Type B pancreatic cell (in vitro differentiated cells): ENCODE measurements at regions not wholly inside any gene's neighbourhood (a gene's known extent, or its start where the extent isn't known, plus 50 kb on each side); places are given as distances from the start of the nearest gene placed in this dataset.

Source experiments
- DNase-seq: peaks from one replicate; pipeline ENCODE4 v3.0.0; 2021; ENCODE audit warnings: mixed read lengths; ENCODE audit not compliant: unreplicated experiment; ENCODE audit errors: extremely low spot score
- H3K27ac Mint-ChIP-seq: 2 replicates; pipeline ENCODE4 v1.8.0; 2021; ENCODE audit warnings: mild to moderate bottlenecking, mixed read lengths
- H3K27me3 Mint-ChIP-seq: 2 replicates; pipeline ENCODE4 v1.8.0; 2021; ENCODE audit warnings: mixed read lengths
- H3K36me3 Mint-ChIP-seq: 2 replicates; pipeline ENCODE4 v1.8.0; 2021; ENCODE audit warnings: mixed read lengths
- H3K4me1 Mint-ChIP-seq: one replicate; pipeline ENCODE4 v1.8.0; 2021; ENCODE audit warnings: mixed read lengths; ENCODE audit not compliant: unreplicated experiment
- H3K4me3 Mint-ChIP-seq: 2 replicates; pipeline ENCODE4 v1.8.0; 2021; ENCODE audit warnings: mild to moderate bottlenecking, mixed read lengths
- H3K9me3 Mint-ChIP-seq: 2 replicates; pipeline ENCODE4 v1.8.0; 2021; ENCODE audit warnings: mixed read lengths
- TF ChIP-seq, protein P1 (sequence below): fragments of 200-600 bp; sonication (generic); conservative IDR thresholded peaks from 2 replicates; pipeline ENCODE4 v1.5.0; 2021; ENCODE audit warnings: antibody characterized with exemption, mild to moderate bottlenecking

GRCh38 chr2:55973673-55974072 lies 50.1 kb upstream of the EFEMP1 start:
- Mint-ChIP-seq H3K27me3 (peaks cover 8% of the 10 kb centered on the region), H3K36me3 (no peaks in the 10 kb centered on the region), H3K27ac (no peak overlapping the region), H3K4me3 (no peak overlapping the region), H3K4me1 (peaks cover 4% of the 10 kb centered on the region), H3K9me3 (no peaks in the 10 kb centered on the region)
- DNase-seq: no peak
- TF ChIP-seq, protein P1, sequence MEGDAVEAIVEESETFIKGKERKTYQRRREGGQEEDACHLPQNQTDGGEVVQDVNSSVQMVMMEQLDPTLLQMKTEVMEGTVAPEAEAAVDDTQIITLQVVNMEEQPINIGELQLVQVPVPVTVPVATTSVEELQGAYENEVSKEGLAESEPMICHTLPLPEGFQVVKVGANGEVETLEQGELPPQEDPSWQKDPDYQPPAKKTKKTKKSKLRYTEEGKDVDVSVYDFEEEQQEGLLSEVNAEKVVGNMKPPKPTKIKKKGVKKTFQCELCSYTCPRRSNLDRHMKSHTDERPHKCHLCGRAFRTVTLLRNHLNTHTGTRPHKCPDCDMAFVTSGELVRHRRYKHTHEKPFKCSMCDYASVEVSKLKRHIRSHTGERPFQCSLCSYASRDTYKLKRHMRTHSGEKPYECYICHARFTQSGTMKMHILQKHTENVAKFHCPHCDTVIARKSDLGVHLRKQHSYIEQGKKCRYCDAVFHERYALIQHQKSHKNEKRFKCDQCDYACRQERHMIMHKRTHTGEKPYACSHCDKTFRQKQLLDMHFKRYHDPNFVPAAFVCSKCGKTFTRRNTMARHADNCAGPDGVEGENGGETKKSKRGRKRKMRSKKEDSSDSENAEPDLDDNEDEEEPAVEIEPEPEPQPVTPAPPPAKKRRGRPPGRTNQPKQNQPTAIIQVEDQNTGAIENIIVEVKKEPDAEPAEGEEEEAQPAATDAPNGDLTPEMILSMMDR: no peak

DNA sequence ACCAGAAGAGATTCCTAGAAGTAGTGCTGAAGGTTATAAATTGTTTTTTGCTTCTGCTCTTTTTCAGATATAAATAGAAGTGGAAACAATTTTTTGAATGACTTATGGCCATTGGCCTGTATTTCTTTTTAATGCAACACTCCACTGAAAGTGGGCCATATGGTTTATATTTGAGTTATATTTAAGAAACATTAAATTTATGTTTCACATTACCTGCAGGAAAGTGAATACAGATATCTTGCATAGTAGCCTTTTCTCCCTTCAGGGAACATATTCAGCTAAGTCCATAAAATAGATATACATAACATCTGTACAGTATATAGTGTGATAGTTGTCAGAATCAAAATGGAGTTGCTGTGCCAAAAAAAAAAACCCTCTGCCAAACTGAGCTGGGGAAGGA lies 53.1 kb upstream of the EFEMP1 start:
- H3K4me1 Mint-ChIP-seq: no peaks in the 10 kb centered on the region
- no peak for DNase-seq
- no peak overlapping the region for H3K27ac Mint-ChIP-seq

DNA sequence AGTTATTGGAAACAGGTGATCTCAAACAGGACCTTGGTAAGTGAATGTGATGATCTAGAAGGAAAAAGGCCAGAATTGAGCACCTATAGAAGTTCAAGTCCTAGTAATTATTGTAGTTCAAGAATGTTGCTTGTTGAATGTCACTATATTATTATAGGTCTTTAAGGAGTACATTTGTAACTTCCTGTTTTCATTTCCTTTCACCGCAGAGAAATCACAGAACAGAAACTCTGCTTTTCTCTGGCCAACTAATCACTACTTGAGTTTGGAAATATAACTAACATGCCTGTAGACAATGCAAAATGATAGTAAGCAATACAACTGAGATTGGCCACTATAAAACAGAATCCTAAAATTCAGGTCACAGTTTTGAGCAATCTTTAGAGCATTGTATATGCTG lies 61.8 kb upstream of the EFEMP1 start:
- H3K4me3 Mint-ChIP-seq: no peak overlapping the region
- H3K27ac Mint-ChIP-seq: no peak overlapping the region
- no peaks in the 10 kb centered on the region for H3K36me3 Mint-ChIP-seq
- no peak for DNase-seq
- no peaks in the 10 kb centered on the region for H3K9me3 Mint-ChIP-seq
- TF ChIP-seq, protein P1: no peak
- H3K4me1 Mint-ChIP-seq: no peaks in the 10 kb centered on the region
- H3K27me3 Mint-ChIP-seq: peaks cover 22% of the 10 kb centered on the region

More for the DNA sequence above, 53.1 kb upstream of the EFEMP1 start:
- peaks cover 5% of the 10 kb centered on the region for H3K27me3 Mint-ChIP-seq
- H3K4me3 Mint-ChIP-seq: no peak overlapping the region
- no peaks in the 10 kb centered on the region for H3K9me3 Mint-ChIP-seq
- TF ChIP-seq, protein P1: no peak
- H3K36me3 Mint-ChIP-seq: no peaks in the 10 kb centered on the region

- Mint-ChIP-seq H3K27ac (no peak overlapping the region), H3K27me3 (peaks cover 27% of the 10 kb centered on the region), H3K4me1 (no peaks in the 10 kb centered on the region), H3K4me3 (no peak overlapping the region), H3K36me3 (no peaks in the 10 kb centered on the region), H3K9me3 (no peaks in the 10 kb centered on the region)
- TF ChIP-seq, protein P1: no peak
- no peak for DNase-seq
Observed at GRCh38 chr2:55986001-55986400, 62.4 kb upstream of the EFEMP1 start.

DNA sequence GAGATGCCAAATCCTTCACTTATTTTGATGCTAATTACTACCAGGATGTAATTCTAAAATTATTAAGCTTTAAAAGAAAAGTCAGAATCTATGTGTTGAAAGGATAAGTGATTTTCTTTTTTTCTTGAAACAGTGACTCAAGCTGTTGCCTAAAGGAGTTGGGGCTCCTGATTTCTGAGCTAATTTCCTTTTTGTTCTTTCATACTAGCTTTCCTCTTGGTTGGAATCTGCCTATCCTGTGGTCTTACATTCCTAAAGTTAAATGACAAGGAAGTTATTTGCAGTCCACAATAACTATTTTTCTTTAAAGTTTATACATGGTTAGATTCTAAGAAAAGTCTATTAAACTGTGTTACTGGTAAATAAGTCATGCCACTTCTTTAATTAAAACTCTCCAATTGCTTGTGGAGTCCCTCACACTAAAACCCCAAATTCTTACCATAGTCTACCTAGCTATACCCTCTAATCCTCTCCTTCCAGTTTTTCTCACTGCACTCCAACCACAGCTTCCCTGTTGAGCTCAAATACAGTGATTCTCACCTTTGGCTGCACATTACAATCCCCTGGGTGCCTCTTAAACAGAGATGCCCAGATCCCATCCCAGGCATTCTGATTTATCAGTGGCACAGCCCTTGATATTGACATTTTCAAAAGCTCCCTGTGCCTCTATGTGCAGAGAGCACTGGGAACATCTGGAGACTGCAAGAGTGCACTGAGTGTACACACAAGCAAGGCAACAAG lies 63.3 kb upstream of the EFEMP1 start:
- H3K9me3 Mint-ChIP-seq: no peaks in the 10 kb centered on the region
- H3K36me3 Mint-ChIP-seq: no peaks in the 10 kb centered on the region
- H3K4me3 Mint-ChIP-seq: no peak overlapping the region
- no peaks in the 10 kb centered on the region for H3K4me1 Mint-ChIP-seq
- TF ChIP-seq, protein P1: no peak
- DNase-seq: no peak
- no peak overlapping the region for H3K27ac Mint-ChIP-seq
- H3K27me3 Mint-ChIP-seq: peaks cover 34% of the 10 kb centered on the region

- no peak overlapping the region for H3K27ac Mint-ChIP-seq
- H3K4me3 Mint-ChIP-seq: no peak overlapping the region
- H3K27me3 Mint-ChIP-seq: peaks cover 45% of the 10 kb centered on the region
- TF ChIP-seq, protein P1: no peak
- H3K9me3 Mint-ChIP-seq: no peaks in the 10 kb centered on the region
- H3K36me3 Mint-ChIP-seq: no peaks in the 10 kb centered on the region
- no peaks in the 10 kb centered on the region for H3K4me1 Mint-ChIP-seq
- DNase-seq: no peak
Observed at GRCh38 chr2:55989405-55989804, 65.8 kb upstream of the EFEMP1 start.
